Activated naive CD4-positive, alpha-beta T cell treated with anti-CD3 and anti-CD28 coated beads for 36 hours (primary cell): ENCODE measurements at regions not wholly inside any gene's neighbourhood (a gene's known extent, or its start where the extent isn't known, plus 50 kb on each side); places are given as distances from the start of the nearest gene placed in this dataset.
"Not testable (repeated sequence)": the region's sequence is repeated elsewhere in the genome, so short reads cannot be mapped to it uniquely, and the experiment has no call there.

Experiments
- CTCF ChIA-PET: fragments of 350-600 bp; sonication (Branson Sonifier 250); formaldehyde crosslinking; loops from one replicate; lab custom pipeline; 2021; ENCODE audit warnings: antibody characterized with exemption; lab: Charles Lee
- DNase-seq: peaks from one replicate; pipeline ENCODE4 v3.0.0-alpha.2; 2020
- H3K27ac Mint-ChIP-seq: one replicate; pipeline ENCODE4 v1.8.0; 2021; ENCODE audit warnings: mild to moderate bottlenecking, mixed read lengths
- H3K27me3 Mint-ChIP-seq: one replicate; pipeline ENCODE4 v1.8.0; 2021; ENCODE audit warnings: low read depth, mixed read lengths
- H3K36me3 Mint-ChIP-seq: one replicate; pipeline ENCODE4 v1.8.0; 2021; ENCODE audit warnings: low read depth, mixed read lengths
- H3K4me1 Mint-ChIP-seq: one replicate; pipeline ENCODE4 v1.8.0; 2021; ENCODE audit warnings: low read depth, mixed read lengths
- H3K4me3 Mint-ChIP-seq: one replicate; pipeline ENCODE4 v1.8.0; 2021; ENCODE audit warnings: mild to moderate bottlenecking, moderate library complexity, mixed read lengths
- H3K9me3 Mint-ChIP-seq: one replicate; pipeline ENCODE4 v1.8.0; 2021; ENCODE audit warnings: mixed read lengths
- intact Hi-C: fragments of 100-400 bp; cut with micrococcal nuclease; formaldehyde crosslinking; loops from one replicate; pipeline ENCODE4 v1.15.1; 2023

- CTCF ChIA-PET = no interaction called here
- no peaks in the 10 kb centered on the region for H3K4me1 Mint-ChIP-seq
- no peaks in the 10 kb centered on the region for H3K36me3 Mint-ChIP-seq
- no peak for DNase-seq
- H3K9me3 Mint-ChIP-seq = no peaks in the 10 kb centered on the region
- no peak overlapping the region for H3K4me3 Mint-ChIP-seq
- H3K27ac Mint-ChIP-seq = no peak overlapping the region
- intact Hi-C loops = no loop called here
- peaks cover 8% of the 10 kb centered on the region for H3K27me3 Mint-ChIP-seq
Observed at GRCh38 chr1:5603353-5604104, 388.7 kb downstream of the NPHP4 start.

DNA sequence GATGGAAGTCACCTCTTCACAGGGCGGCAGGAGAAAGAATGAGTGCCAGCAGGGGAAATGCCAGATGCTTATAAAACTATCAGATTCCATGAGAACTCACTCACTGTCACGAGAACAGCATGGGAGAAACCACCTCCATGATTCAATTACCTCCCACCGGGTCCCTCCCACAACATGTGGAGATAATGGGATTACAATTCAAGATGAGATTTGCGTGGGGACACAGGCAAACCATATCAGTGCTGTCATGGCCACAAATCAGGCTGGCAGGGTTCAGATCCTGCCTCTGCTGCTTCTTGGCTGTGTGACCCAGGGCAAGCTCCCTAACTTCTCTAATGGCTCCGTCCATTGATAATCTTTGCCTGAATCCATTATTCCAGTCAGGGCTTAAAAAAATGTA lies 389.5 kb downstream of the NPHP4 start:
- CTCF ChIA-PET, H3K4me3 Mint-ChIP-seq, H3K9me3 Mint-ChIP-seq, H3K4me1 Mint-ChIP-seq, H3K27ac Mint-ChIP-seq, DNase-seq, intact Hi-C loops, H3K36me3 Mint-ChIP-seq, H3K27me3 Mint-ChIP-seq: not testable (repeated sequence)

- no peak overlapping the region for H3K27ac Mint-ChIP-seq
- intact Hi-C loops = no loop called here
- H3K9me3 Mint-ChIP-seq = no peaks in the 10 kb centered on the region
- CTCF ChIA-PET = no interaction called here
- no peaks in the 10 kb centered on the region for H3K4me1 Mint-ChIP-seq
- no peak overlapping the region for H3K4me3 Mint-ChIP-seq
- H3K36me3 Mint-ChIP-seq = no peaks in the 10 kb centered on the region
- no peak for DNase-seq
- peaks cover 8% of the 10 kb centered on the region for H3K27me3 Mint-ChIP-seq
Observed at GRCh38 chr1:5601516-5601915, 390.7 kb downstream of the NPHP4 start.

GRCh38 chr1:5599541-5599940 lies 392.7 kb downstream of the NPHP4 start:
- intact Hi-C loops = no loop called here
- Mint-ChIP-seq H3K36me3 (no peaks in the 10 kb centered on the region), H3K9me3 (no peaks in the 10 kb centered on the region), H3K27me3 (peaks cover 8% of the 10 kb centered on the region), H3K4me3 (no peak overlapping the region), H3K4me1 (no peaks in the 10 kb centered on the region), H3K27ac (no peak overlapping the region)
- no peak for DNase-seq
- CTCF ChIA-PET = interaction anchor here (0.7 kb wide), 1 partner anchor 89 kb away, joined by 3 read pairs; no protein-coding TSS in a partner anchor

- CTCF ChIA-PET = interaction anchor here (0.7 kb wide), 1 partner anchor 89 kb away, joined by 3 read pairs; no protein-coding TSS in a partner anchor
- H3K27me3 Mint-ChIP-seq = peaks cover 8% of the 10 kb centered on the region
- H3K36me3 Mint-ChIP-seq = no peaks in the 10 kb centered on the region
- H3K4me3 Mint-ChIP-seq = no peak overlapping the region
- intact Hi-C loops = no loop called here
- no peaks in the 10 kb centered on the region for H3K9me3 Mint-ChIP-seq
- DNase-seq = no peak
- no peaks in the 10 kb centered on the region for H3K4me1 Mint-ChIP-seq
- no peak overlapping the region for H3K27ac Mint-ChIP-seq
Observed at GRCh38 chr1:5598824-5599395, 393.3 kb downstream of the NPHP4 start.

DNA sequence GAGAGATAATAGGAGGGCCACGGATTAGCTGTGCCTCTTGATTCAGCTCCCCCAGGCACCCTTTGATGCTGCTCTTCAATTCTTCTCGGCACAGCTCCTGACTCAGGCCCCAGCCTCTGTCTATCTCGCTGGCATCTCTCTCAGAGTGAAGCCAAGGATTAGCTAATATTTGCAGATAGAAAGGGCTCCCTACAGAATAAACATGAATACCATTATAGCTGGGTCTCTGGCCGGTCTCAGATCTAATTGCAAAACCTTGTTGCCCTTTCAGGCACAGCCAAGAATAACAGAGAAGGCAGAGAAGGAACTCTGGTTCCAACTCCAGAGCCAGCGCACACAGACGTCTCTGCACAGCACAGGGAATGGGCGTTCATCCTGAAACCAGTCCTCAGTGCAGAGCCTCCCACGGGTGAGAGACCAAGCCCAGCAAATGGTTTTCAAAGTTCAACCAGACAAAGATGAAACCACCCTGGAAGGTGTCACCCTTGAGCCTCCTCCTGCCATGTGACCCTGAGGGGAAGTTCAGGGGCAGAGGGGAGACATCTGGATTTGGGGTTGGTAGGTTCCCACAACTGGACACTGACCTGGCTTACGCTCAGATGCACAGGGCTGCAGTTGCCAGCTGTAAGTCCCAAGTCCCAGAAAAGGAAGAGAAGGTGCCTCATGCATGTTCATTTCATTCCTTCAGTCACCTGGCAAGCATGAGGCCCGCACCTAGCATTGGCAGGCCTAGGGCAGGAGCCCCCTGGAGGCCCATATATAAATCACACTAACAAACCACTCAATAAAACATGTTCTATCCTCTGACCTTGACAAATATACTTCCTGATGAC lies 394.0 kb downstream of the NPHP4 start:
- H3K27me3 Mint-ChIP-seq = peaks cover 8% of the 10 kb centered on the region
- H3K9me3 Mint-ChIP-seq = no peaks in the 10 kb centered on the region
- DNase-seq = no peak
- H3K36me3 Mint-ChIP-seq = no peaks in the 10 kb centered on the region
- intact Hi-C loops = no loop called here
- H3K4me3 Mint-ChIP-seq = no peak overlapping the region
- H3K4me1 Mint-ChIP-seq = no peaks in the 10 kb centered on the region
- H3K27ac Mint-ChIP-seq = no peak overlapping the region
- CTCF ChIA-PET = no interaction called here

DNA sequence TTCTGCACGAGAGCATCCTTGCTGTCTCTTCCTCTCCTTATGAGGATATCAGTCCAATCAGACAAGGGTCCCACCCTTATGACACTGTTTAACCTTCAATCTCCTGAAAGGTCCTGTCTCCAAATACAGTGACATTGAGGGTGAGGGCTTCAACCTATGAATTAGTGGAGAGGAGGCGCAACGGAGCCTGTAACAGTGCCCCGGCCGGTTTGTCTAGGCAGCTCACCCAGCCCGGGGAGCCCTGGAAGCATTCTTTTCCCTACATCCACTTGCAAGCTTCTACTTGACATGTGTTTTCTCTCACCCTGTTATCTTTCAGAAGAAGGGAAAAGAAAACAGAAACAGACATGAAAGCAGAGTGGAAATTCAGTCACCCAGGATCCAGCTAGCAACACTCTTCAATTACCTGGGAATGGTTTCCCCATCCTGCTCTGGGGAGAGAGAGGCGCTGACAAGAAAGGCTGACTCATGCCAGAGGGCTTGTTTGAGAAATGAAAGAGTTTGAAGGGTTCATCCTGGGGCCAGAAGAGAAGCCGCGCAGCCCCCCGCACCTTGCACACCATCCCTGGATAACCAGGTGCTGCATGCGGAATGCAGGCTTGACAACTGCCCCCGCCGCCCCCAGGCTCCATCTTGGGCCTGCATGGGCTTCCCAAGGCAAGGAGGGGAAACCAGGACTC lies 394.9 kb downstream of the NPHP4 start:
- Mint-ChIP-seq H3K27ac (no peak overlapping the region), H3K4me3 (no peak overlapping the region), H3K27me3 (peaks cover 8% of the 10 kb centered on the region), H3K9me3 (no peaks in the 10 kb centered on the region), H3K36me3 (no peaks in the 10 kb centered on the region), H3K4me1 (no peaks in the 10 kb centered on the region)
- intact Hi-C loops = no loop called here
- CTCF ChIA-PET = no interaction called here
- no peak for DNase-seq

GRCh38 chr1:5596651-5597050 lies 395.6 kb downstream of the NPHP4 start:
- intact Hi-C loops = no loop called here
- CTCF ChIA-PET = interaction anchor here (2.3 kb wide), 1 partner anchor 82 kb away, joined by 5 read pairs; no protein-coding TSS in a partner anchor
- peaks cover 3% of the 10 kb centered on the region for H3K9me3 Mint-ChIP-seq
- peaks cover 6% of the 10 kb centered on the region for H3K27me3 Mint-ChIP-seq
- no peak for DNase-seq
- no peaks in the 10 kb centered on the region for H3K4me1 Mint-ChIP-seq
- H3K27ac Mint-ChIP-seq = no peak overlapping the region
- H3K36me3 Mint-ChIP-seq = no peaks in the 10 kb centered on the region
- H3K4me3 Mint-ChIP-seq = no peak overlapping the region

DNA sequence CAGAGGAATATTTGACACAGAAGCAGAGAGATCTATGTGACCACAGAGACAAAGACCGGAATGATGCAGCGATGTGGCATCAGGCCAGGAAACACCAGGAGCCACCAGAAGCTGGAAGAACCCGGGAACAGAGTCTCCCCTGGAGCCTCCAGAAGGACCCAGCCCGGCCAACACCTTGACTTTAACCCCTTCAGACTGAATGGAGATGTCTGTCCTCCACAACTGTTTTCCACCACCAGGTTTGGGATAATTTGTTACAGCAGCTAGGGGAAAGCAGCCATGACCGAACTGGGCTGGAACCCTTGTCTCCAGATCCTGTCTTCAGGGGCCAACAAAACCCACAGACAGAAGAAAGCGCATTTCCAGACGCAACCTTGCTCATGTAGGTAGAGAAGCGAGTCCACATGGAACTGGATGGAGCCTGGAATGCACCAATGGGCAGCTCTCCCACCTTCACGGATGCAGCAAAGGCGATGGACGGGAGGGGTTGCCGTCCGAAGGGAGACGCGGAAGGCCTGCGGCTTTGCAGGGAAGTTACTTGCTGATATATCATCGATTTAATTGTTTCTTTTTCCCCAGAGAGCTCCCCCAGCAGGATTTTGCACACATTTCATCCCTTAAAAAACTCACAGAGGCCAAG lies 396.6 kb downstream of the NPHP4 start:
- no peak for DNase-seq
- no peak overlapping the region for H3K27ac Mint-ChIP-seq
- no peaks in the 10 kb centered on the region for H3K36me3 Mint-ChIP-seq
- CTCF ChIA-PET = interaction anchor here (2.3 kb wide), 1 partner anchor 81 kb away, joined by 5 read pairs; no protein-coding TSS in a partner anchor
- peaks cover 2% of the 10 kb centered on the region for H3K27me3 Mint-ChIP-seq
- intact Hi-C loops = no loop called here
- H3K4me1 Mint-ChIP-seq = no peaks in the 10 kb centered on the region
- peaks cover 10% of the 10 kb centered on the region for H3K9me3 Mint-ChIP-seq
- no peak overlapping the region for H3K4me3 Mint-ChIP-seq

- H3K9me3 Mint-ChIP-seq = peaks cover 12% of the 10 kb centered on the region
- CTCF ChIA-PET = interaction anchor here (2.3 kb wide), 1 partner anchor 80 kb away, joined by 5 read pairs; no protein-coding TSS in a partner anchor
- H3K27ac Mint-ChIP-seq = no peak overlapping the region
- H3K27me3 Mint-ChIP-seq = no peaks in the 10 kb centered on the region
- H3K36me3 Mint-ChIP-seq = no peaks in the 10 kb centered on the region
- no peak for DNase-seq
- intact Hi-C loops = no loop called here
- H3K4me1 Mint-ChIP-seq = no peaks in the 10 kb centered on the region
- H3K4me3 Mint-ChIP-seq = no peak overlapping the region
Observed at GRCh38 chr1:5594056-5594956, 397.9 kb downstream of the NPHP4 start.

- DNase-seq = no peak
- Mint-ChIP-seq H3K27ac (no peak overlapping the region), H3K36me3 (no peaks in the 10 kb centered on the region), H3K4me3 (no peak overlapping the region), H3K9me3 (peaks cover 12% of the 10 kb centered on the region), H3K27me3 (no peaks in the 10 kb centered on the region), H3K4me1 (no peaks in the 10 kb centered on the region)
- CTCF ChIA-PET = no interaction called here
- intact Hi-C loops = no loop called here
Observed at GRCh38 chr1:5590717-5591116, 401.5 kb downstream of the NPHP4 start.
